DOHH2 (cell line): ENCODE measurements at regions not wholly inside any gene's neighbourhood (a gene's known extent, or its start where the extent isn't known, plus 50 kb on each side); places are given as distances from the start of the nearest gene placed in this dataset.

Experiments
- CTCF ChIP-seq: fragments of 200-600 bp; sonication (generic); IDR thresholded peaks from one replicate; pipeline ENCODE4 v1.5.1; 2014; ENCODE audit warnings: antibody characterized with exemption, mild to moderate bottlenecking, low read depth, low read length; ENCODE audit not compliant: poor library complexity, severe bottlenecking
- EZH2phosphoT487 ChIP-seq: fragments of 200-600 bp; sonication (generic); IDR thresholded peaks from 2 replicates; pipeline ENCODE4 v1.6.1; 2017; ENCODE audit warnings: borderline replicate concordance, mild to moderate bottlenecking, antibody characterized with exemption, low read length, moderate library complexity, mixed read lengths

DNA sequence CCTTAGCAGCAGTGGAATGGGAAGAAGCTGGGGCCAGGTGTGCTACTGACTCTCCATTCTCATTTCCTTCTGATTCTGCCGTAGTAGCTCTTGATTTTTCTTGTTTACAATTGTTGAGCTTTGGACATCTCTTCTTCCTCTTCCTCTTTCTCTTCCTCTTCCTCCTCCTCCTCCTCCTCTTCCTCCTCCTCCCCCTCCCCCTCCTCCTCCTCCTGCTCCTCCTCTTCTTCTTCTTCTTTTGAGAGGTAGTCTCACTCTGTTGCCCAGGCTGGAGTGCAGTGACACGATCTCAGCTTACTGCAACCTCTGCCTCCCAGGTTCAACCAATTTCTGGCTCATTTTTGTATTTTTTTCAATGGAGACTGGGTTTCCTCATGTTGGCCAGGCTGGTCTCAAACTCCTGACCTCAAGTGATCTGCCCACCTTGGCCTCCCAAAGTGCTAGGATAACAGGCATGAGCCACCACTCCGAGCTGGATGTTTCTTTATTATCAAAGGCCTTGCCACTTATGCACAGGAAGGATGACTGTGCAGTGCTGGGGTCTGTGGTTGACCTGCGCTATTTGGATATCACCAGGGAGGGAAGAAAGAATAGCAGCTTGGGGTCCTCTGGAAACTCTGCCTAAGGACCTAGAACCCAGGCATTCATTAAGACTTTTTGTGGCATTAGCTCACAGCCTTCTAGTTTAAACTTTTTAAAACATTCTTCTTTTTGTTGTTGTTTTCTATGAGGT lies 127.8 kb upstream of the KCNJ16 start:
- TF ChIP-seq CTCF (no peak), EZH2phosphoT487 (no peak)
